ENCODE measurements at regions not wholly inside any gene's neighbourhood (a gene's known extent, or its start where the extent isn't known, plus 50 kb on each side); places are given as distances from the start of the nearest gene placed in this dataset.

DNA sequence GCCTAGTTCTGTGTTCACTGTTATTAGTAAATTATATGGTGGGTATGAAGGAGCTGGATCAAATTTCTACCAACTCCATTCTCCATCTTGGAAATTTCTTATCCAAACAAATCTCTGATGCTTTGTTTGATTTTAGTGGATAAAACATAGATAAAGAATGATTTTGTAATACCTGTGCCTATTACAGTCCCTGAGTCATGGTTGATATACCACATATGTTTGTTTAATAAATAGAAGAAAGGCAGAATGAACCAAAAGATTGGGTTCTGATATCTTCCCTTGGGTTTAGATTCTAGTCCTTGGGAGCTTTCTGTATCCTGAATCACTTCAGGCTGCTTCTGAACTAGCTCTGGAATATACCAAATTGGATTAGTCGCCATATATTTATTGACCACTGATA lies 203.6 kb downstream of the PDCD6IP start:
- no peak overlapping the region for H3K27ac Mint-ChIP-seq
- H3K4me1 Mint-ChIP-seq, result no peaks in the 10 kb centered on the region
- no peaks in the 10 kb centered on the region for H3K36me3 Mint-ChIP-seq
- Histone ChIP-seq H3K27ac (ENCODE audit: low read depth, low read length) (no peak overlapping the region), H3K9me3 (ENCODE audit: control insufficient read depth in 1 of 2, low read length in 2 of 2) (no peaks in the 10 kb centered on the region), H3K27me3 (ENCODE audit: insufficient read depth, low read length) (no peaks in the 10 kb centered on the region), H3K4me3 (ENCODE audit: low read length in 2 of 2) (no peak overlapping the region), H3K4me1 (ENCODE audit: insufficient read depth, low read length) (no peaks in the 10 kb centered on the region), H3K36me3 (ENCODE audit: insufficient read depth, low read length) (no peaks in the 10 kb centered on the region)
- intact Hi-C loops (cut with micrococcal nuclease), result no loop called here
- POLR2A ChIA-PET (ENCODE audit: partially characterized antibody), result no interaction called here
- CTCF ChIA-PET (ENCODE audit: partially characterized antibody), result no interaction called here
- DNase-seq, result no peak
- H3K9me3 Mint-ChIP-seq, result peaks cover 0 to 4% (median 0%) of the 10 kb centered on the region in 8 donors
- no peak overlapping the region for H3K4me3 Mint-ChIP-seq
- no peaks in the 10 kb centered on the region for H3K27me3 Mint-ChIP-seq

DNA sequence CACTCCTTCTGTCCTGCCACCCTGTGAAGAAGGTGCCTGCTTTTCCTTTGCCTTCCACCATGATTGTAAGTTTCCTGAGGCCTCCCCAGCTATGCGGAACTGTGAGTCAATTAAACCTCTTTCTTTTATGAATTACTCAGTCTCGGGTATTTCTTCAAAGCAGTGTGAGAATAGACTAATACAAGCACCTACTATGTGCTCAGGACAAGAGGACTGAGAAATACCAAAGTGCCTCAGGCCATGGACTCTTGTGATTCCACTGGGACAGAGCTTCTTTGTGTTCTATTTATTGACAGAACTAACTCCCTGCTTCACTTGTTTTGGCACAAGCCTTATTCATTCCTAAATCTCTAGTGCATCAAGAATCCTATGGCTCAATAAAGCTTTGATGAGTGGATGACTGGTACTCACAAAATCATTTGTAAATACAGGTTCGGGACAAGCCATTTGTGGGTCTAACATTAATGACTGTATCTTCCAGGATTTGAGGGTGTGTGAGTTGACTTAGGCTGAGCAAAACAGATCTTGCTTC lies 204.2 kb downstream of the PDCD6IP start:
- Histone ChIP-seq H3K27me3 (ENCODE audit: insufficient read depth, low read length) (no peaks in the 10 kb centered on the region), H3K27ac (ENCODE audit: low read depth, low read length) (no peak overlapping the region), H3K9me3 (ENCODE audit: control insufficient read depth in 1 of 2, low read length in 2 of 2) (no peaks in the 10 kb centered on the region), H3K4me3 (ENCODE audit: low read length in 2 of 2) (no peak overlapping the region), H3K36me3 (ENCODE audit: insufficient read depth, low read length) (no peaks in the 10 kb centered on the region), H3K4me1 (ENCODE audit: insufficient read depth, low read length) (no peaks in the 10 kb centered on the region)
- no peak overlapping the region for H3K4me3 Mint-ChIP-seq
- no peaks in the 10 kb centered on the region for H3K27me3 Mint-ChIP-seq
- POLR2A ChIA-PET (ENCODE audit: partially characterized antibody), result no interaction called here
- no peak for DNase-seq
- no peaks in the 10 kb centered on the region for H3K36me3 Mint-ChIP-seq
- H3K4me1 Mint-ChIP-seq, result no peaks in the 10 kb centered on the region
- H3K9me3 Mint-ChIP-seq, result peaks cover 0 to 4% (median 0%) of the 10 kb centered on the region in 8 donors
- H3K27ac Mint-ChIP-seq, result no peak overlapping the region
- CTCF ChIA-PET (ENCODE audit: partially characterized antibody), result no interaction called here
- intact Hi-C loops (cut with micrococcal nuclease), result no loop called here

DNA sequence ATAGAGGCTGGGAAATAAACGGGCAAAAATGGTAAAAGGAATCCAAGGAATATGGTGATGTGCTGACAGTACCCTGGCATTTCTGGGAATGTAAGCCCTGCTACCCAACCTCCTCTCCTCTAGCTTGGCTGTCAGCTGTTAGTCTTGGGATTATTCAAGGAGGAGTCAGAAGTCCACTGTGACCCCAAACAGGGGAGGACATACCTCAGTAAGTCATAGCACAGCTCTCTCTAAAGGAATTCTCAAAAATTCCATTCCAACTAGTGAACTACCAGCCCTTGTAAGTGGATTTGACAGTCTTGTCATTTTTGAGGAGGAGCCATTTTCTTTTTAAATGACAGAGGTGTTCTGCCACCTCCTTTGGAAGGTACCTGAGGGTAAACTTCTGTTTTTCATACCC lies 207.5 kb downstream of the PDCD6IP start:
- POLR2A ChIA-PET (ENCODE audit: partially characterized antibody), result no interaction called here
- Mint-ChIP-seq H3K9me3 (peaks cover 0 to 3% (median 0%) of the 10 kb centered on the region in 8 donors), H3K27me3 (no peaks in the 10 kb centered on the region), H3K4me1 (no peaks in the 10 kb centered on the region), H3K27ac (no peak overlapping the region), H3K4me3 (no peak overlapping the region), H3K36me3 (no peaks in the 10 kb centered on the region)
- Histone ChIP-seq H3K27ac (ENCODE audit: low read depth, low read length) (no peak overlapping the region), H3K36me3 (ENCODE audit: insufficient read depth, low read length) (no peaks in the 10 kb centered on the region), H3K9me3 (ENCODE audit: control insufficient read depth in 1 of 2, low read length in 2 of 2) (no peaks in the 10 kb centered on the region), H3K4me3 (ENCODE audit: low read length in 2 of 2) (no peak overlapping the region), H3K27me3 (ENCODE audit: insufficient read depth, low read length) (no peaks in the 10 kb centered on the region), H3K4me1 (ENCODE audit: insufficient read depth, low read length) (no peaks in the 10 kb centered on the region)
- CTCF ChIA-PET (ENCODE audit: partially characterized antibody), result no interaction called here
- intact Hi-C loops (cut with micrococcal nuclease), result no loop called here
- DNase-seq, result no peak

DNA sequence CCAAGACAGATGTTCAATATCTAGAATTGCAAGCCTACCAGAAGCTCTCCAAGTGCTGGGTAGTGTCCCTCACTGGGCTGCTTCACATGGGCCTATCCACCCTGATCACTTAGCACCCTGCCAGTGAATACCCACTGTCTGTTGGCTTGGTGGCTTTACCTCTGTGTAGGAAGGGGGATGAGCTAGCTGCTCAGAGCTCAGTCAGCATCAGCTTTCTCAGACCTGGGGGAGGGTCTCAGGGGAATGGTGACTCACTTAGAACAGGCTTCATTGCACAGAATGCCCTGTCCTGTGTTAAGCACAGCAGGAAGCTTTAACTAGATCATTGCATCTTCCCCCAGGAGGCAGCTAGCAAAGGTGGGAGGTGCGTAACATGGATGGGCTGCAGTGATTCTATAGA lies 209.8 kb downstream of the PDCD6IP start:
- Histone ChIP-seq H3K27me3 (ENCODE audit: insufficient read depth, low read length) (no peaks in the 10 kb centered on the region), H3K36me3 (ENCODE audit: insufficient read depth, low read length) (no peaks in the 10 kb centered on the region), H3K27ac (ENCODE audit: low read depth, low read length) (no peak overlapping the region), H3K4me3 (ENCODE audit: low read length in 2 of 2) (no peak overlapping the region), H3K9me3 (ENCODE audit: control insufficient read depth in 1 of 2, low read length in 2 of 2) (no peaks in the 10 kb centered on the region), H3K4me1 (ENCODE audit: insufficient read depth, low read length) (no peaks in the 10 kb centered on the region)
- H3K27me3 Mint-ChIP-seq, result no peaks in the 10 kb centered on the region
- no peak for DNase-seq
- H3K9me3 Mint-ChIP-seq, result peaks cover 0 to 3% (median 0%) of the 10 kb centered on the region in 8 donors
- intact Hi-C loops (cut with micrococcal nuclease), result no loop called here
- no peak overlapping the region for H3K27ac Mint-ChIP-seq
- no peak overlapping the region for H3K4me3 Mint-ChIP-seq
- CTCF ChIA-PET (ENCODE audit: partially characterized antibody), result interaction anchor here (1.0 kb wide), 1 partner anchor 9 kb away, joined by 3 read pairs; no protein-coding TSS in a partner anchor
- H3K4me1 Mint-ChIP-seq, result no peaks in the 10 kb centered on the region
- no peaks in the 10 kb centered on the region for H3K36me3 Mint-ChIP-seq
- POLR2A ChIA-PET (ENCODE audit: partially characterized antibody), result no interaction called here

DNA sequence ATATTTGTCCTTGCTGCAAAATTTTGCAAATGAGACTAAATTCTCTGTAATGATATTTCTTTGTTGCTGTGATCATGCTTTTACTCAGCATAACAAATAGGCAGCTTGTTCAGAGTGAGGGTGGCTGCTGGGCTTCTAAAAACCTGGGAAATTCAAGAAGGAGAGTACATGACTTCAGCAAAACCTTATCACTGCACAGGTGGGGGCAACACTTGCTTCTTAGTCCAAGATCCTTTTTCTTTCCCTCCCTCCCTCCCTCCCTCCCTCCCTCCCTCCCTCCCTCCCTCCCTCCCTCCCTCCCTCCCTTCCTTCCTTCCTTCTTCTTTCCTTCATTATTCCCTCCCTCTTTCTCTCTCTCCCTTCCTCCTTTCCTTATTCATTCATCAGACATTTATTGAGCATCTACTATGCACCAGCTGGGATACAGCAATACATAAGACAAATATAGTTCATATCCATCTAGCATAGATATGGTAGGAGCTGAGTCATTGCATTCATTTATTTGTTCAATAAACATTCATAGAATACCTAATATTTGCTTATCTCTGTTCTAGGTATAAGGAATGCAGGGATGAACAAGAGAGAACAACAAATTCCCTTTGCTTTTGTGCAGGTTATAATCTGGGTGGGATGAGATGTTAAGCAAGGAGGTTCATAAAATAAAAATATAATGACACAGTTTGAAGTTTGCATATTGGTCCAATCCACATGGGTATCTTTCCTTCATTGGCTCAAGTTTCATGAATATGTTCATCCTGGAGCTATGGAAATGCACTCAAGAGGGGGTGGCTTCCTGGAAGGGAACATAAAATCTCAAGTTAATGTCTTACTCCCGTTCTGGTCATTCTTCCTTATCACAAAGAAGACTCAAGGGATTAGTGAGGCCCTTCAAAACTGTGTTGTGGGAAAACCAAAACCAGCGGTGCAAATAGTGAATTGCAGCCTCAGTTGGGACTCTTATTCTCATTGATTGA lies 210.7 kb downstream of the PDCD6IP start:
- DNase-seq, result no peak
- intact Hi-C loops (cut with micrococcal nuclease), result no loop called here
- ChIA-PET POLR2A (ENCODE audit: partially characterized antibody) (no interaction called here), CTCF (ENCODE audit: partially characterized antibody) (interaction anchor here (1.0 kb wide), 1 partner anchor 10 kb away, joined by 3 read pairs; no protein-coding TSS in a partner anchor)
- Mint-ChIP-seq H3K4me3 (no peak overlapping the region), H3K27me3 (no peaks in the 10 kb centered on the region), H3K4me1 (no peaks in the 10 kb centered on the region), H3K9me3 (peaks cover 0 to 3% (median 0%) of the 10 kb centered on the region in 8 donors), H3K36me3 (no peaks in the 10 kb centered on the region), H3K27ac (no peak overlapping the region)
- Histone ChIP-seq H3K27ac (ENCODE audit: low read depth, low read length) (no peak overlapping the region), H3K4me1 (ENCODE audit: insufficient read depth, low read length) (no peaks in the 10 kb centered on the region), H3K4me3 (ENCODE audit: low read length in 2 of 2) (no peak overlapping the region), H3K27me3 (ENCODE audit: insufficient read depth, low read length) (no peaks in the 10 kb centered on the region), H3K9me3 (ENCODE audit: control insufficient read depth in 1 of 2, low read length in 2 of 2) (no peaks in the 10 kb centered on the region), H3K36me3 (ENCODE audit: insufficient read depth, low read length) (no peaks in the 10 kb centered on the region)

DNA sequence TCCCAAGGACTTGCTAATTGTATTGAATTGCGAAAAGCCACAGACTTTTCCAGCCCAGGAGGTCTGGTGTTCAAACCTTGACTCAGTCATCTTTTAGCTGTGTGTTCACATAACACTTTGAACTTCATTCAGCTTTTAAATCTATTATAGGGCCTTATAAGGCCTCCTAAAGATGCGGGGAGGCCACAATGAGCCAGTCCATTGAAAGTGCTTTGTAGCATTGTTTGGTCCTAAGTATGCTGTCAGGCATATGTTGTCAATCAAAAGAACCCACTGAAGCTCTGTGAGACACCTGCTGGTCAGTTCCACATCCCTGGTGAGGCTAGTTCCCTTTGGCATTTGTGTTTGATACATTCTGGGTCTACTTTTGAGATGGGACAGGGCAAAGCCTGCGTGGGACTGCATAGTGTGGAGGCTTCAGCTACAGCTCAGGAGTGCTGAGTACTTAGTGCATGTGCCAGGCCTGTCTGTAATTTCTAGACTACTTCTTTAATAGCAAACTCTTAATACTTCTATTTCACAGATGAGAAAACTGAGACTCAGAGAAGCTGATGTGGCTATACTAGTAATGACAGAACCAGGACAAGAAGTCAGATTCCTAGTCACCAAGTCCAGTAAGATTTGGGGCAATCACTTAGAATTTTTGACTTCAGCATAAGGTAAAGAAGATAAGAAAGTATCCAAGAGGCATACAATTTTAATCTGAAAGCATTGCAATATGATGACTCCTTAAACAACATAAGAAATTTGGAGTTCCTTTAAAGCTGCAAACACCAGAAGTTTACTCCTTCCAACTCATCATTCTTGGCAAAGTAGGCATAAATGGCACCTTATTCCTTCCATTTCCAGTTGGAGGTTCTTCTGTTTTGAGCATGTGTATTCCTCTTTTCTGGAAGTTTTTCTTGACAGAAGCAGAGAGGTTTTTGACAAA lies 213.0 kb downstream of the PDCD6IP start:
- CTCF ChIA-PET (ENCODE audit: partially characterized antibody), result no interaction called here
- H3K36me3 ChIP-seq (ENCODE audit: insufficient read depth, low read length), result no peaks in the 10 kb centered on the region
- Mint-ChIP-seq H3K4me1 (peaks cover 0 to 4% (median 2%) of the 10 kb centered on the region in 4 donors), H3K36me3 (no peaks in the 10 kb centered on the region), H3K27ac (peak overlapping the region in 1 of 7 donors; percentile 13), H3K4me3 (no peak overlapping the region), H3K27me3 (no peaks in the 10 kb centered on the region), H3K9me3 (no peaks in the 10 kb centered on the region)
- DNase-seq, result no peak
- H3K9me3 ChIP-seq (ENCODE audit: control insufficient read depth in 1 of 2, low read length in 2 of 2), result no peaks in the 10 kb centered on the region
- H3K27me3 ChIP-seq (ENCODE audit: insufficient read depth, low read length), result no peaks in the 10 kb centered on the region
- H3K4me1 ChIP-seq (ENCODE audit: insufficient read depth, low read length), result peaks cover 8% of the 10 kb centered on the region
- H3K27ac ChIP-seq (ENCODE audit: low read depth, low read length), result no peak overlapping the region
- POLR2A ChIA-PET (ENCODE audit: partially characterized antibody), result interaction anchor here (0.5 kb wide), 1 partner anchor 435 kb away, joined by 3 read pairs; no protein-coding TSS in a partner anchor
- H3K4me3 ChIP-seq (ENCODE audit: low read length in 2 of 2), result no peak overlapping the region
- intact Hi-C loops (cut with micrococcal nuclease), result no loop called here

DNA sequence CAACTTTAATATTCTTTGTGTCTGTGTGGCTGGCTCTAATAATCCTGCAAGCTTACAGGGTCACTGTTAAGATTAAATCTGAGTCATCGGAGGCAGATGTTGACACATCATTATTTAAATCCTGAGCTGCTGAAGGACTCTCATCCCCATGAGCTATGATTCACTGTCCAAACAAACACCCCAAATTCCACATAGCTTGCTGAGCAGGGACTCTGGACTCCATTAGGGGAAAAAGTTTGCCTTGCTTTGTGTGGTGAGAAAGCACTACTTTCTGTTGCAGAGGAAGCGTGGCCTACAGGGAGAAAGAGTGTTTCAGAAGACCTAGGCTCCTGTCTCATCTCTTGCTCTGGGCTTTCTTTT lies 213.7 kb downstream of the PDCD6IP start:
- Mint-ChIP-seq H3K27me3 (no peaks in the 10 kb centered on the region), H3K36me3 (no peaks in the 10 kb centered on the region), H3K4me1 (peaks cover 5 to 10% (median 8%) of the 10 kb centered on the region in 4 donors), H3K27ac (no peak overlapping the region), H3K4me3 (no peak overlapping the region), H3K9me3 (no peaks in the 10 kb centered on the region)
- Histone ChIP-seq H3K36me3 (ENCODE audit: insufficient read depth, low read length) (no peaks in the 10 kb centered on the region), H3K4me3 (ENCODE audit: low read length in 2 of 2) (no peak overlapping the region), H3K27me3 (ENCODE audit: insufficient read depth, low read length) (no peaks in the 10 kb centered on the region), H3K27ac (ENCODE audit: low read depth, low read length) (no peak overlapping the region), H3K9me3 (ENCODE audit: control insufficient read depth in 1 of 2, low read length in 2 of 2) (no peaks in the 10 kb centered on the region), H3K4me1 (ENCODE audit: insufficient read depth, low read length) (peaks cover 14% of the 10 kb centered on the region)
- ChIA-PET POLR2A (ENCODE audit: partially characterized antibody) (interaction anchor here (0.5 kb wide), 1 partner anchor 436 kb away, joined by 3 read pairs; no protein-coding TSS in a partner anchor), CTCF (ENCODE audit: partially characterized antibody) (no interaction called here)
- DNase-seq, result no peak
- intact Hi-C loops (cut with micrococcal nuclease), result no loop called here
